ENCODE measurements at regions not wholly inside any gene's neighbourhood (a gene's known extent, or its start where the extent isn't known, plus 50 kb on each side); places are given as distances from the start of the nearest gene placed in this dataset.
A peak's percentile ranks its signal among the peaks of the same experiment; 100 is the strongest.

DNA sequence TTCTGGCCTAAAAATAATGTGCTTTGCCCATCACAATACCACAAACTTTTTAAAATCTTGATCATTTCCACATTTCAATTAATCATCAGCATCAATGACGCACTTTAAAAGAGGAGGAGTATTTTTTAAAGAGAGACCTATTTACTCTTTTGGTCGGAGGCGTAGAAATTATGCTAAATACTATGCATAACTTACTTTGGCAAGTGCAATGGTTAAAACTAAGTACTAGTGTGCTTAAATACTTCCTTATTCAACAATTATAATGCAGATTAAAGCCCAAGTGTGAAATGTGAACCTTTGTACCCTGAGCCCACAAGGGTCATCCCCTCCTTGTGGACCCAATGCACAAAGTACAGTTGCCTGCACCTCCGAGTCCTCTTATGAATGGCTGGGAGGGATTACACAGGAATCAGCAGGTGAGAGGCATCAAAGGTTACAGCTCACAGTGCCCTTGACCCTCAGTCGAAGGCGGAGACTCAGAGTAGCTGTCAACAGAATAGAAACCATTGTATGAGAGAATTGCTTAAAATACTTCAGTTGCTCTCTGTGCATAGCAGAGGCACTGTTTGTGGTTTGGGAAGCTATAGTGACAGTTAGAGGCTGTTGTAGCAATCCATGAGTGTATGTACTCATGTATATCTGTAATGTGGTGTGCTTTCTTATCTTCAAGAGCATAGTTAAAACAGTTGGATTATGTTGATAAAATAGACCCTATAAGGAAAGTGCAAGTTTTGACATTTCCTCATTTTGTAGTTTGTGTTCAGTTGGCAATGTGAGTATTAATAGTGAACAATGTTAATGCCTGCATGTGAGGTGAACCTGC is 151.7 kb upstream of the ITGA4 start (continued):
- TF ChIP-seq ZNF142 (CRISPR knock-in tag; IDR thresholded peaks at IDR 0.05) (no peak), SRSF9 (IDR thresholded peaks at IDR 0.05; ENCODE audit: borderline replicate concordance, insufficient read depth, low read depth, low read length, poor library complexity, severe bottlenecking) (no peak), REPIN1 (CRISPR knock-in tag; IDR thresholded peaks at IDR 0.05; ENCODE audit: borderline replicate concordance, low read depth) (peak; percentile 91), TMF1 (CRISPR knock-in tag; IDR thresholded peaks at IDR 0.05; ENCODE audit: low read depth) (no peak), DMAP1 (CRISPR knock-in tag; IDR thresholded peaks at IDR 0.05) (peak; percentile 39; the same call in 1 of the 2 replicates), AKAP8 (CRISPR knock-in tag; IDR thresholded peaks at IDR 0.05) (no peak), FLYWCH1 (CRISPR knock-in tag; IDR thresholded peaks at IDR 0.05) (no peak), PAX8 (CRISPR knock-in tag; IDR thresholded peaks at IDR 0.05; ENCODE audit: borderline replicate concordance) (no peak), ZNF282 (IDR thresholded peaks at IDR 0.05; ENCODE audit: partially characterized antibody) (no peak), PTBP1 (IDR thresholded peaks at IDR 0.05; ENCODE audit: low read depth, low read length, poor library complexity, severe bottlenecking) (no peak), ZNF558 (CRISPR knock-in tag; IDR thresholded peaks at IDR 0.05; ENCODE audit: borderline replicate concordance) (no peak), PCBP2 (optimal IDR thresholded peaks at IDR 0.05; ENCODE audit: low read depth, low read length, poor library complexity, severe bottlenecking) (no peak), ZNF891 (CRISPR knock-in tag; IDR thresholded peaks at IDR 0.05) (no peak), ZFX (CRISPR knock-in tag; IDR thresholded peaks at IDR 0.05; ENCODE audit: low read depth) (no peak), ZNF451 (CRISPR knock-in tag; IDR thresholded peaks at IDR 0.05) (no peak; the same call in 1 of the 2 replicates), ZBTB7A (CRISPR knock-in tag; IDR thresholded peaks at IDR 0.05) (no peak), MAFK (conservative IDR thresholded peaks at IDR 0.05 in 1 of 2, IDR thresholded peaks at IDR 0.05 in 1 of 2; ENCODE audit: low read length in 2 of 2) (no peak), ZNF773 (CRISPR knock-in tag; IDR thresholded peaks at IDR 0.05; ENCODE audit: borderline replicate concordance) (no peak), FOXK1 (CRISPR knock-in tag; IDR thresholded peaks at IDR 0.05; ENCODE audit: borderline replicate concordance, low read depth) (peak; percentile 73; the same call in 1 of the 2 replicates), TEAD2 (CRISPR knock-in tag; IDR thresholded peaks at IDR 0.05) (no peak), RFX3 (CRISPR knock-in tag; IDR thresholded peaks at IDR 0.05) (no peak), NFIC (IDR thresholded peaks at IDR 0.05; ENCODE audit: low read length) (peak; percentile 74), ZKSCAN8 (CRISPR knock-in tag; IDR thresholded peaks at IDR 0.05; ENCODE audit: borderline replicate concordance) (peak; percentile 79)
- TF ChIP-seq, protein P1, sequence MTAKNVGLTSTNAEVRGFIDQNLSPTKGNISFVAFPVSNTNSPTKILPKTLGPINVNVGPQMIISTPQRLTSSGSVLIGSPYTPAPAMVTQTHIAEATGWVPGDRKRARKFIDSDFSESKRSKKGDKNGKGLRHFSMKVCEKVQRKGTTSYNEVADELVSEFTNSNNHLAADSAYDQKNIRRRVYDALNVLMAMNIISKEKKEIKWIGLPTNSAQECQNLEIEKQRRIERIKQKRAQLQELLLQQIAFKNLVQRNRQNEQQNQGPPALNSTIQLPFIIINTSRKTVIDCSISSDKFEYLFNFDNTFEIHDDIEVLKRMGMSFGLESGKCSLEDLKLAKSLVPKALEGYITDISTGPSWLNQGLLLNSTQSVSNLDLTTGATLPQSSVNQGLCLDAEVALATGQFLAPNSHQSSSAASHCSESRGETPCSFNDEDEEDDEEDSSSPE (CRISPR knock-in tag; IDR thresholded peaks at IDR 0.05) = 0 out of 2 replicates have a peak, but pooled peaks have one; percentile 22

Measured in HepG2 (cell line).